Muscle of arm (tissue), 1 donor: ENCODE measurements at regions not wholly inside any gene's neighbourhood (a gene's known extent, or its start where the extent isn't known, plus 50 kb on each side); places are given as distances from the start of the nearest gene placed in this dataset.

ENCODE experiments used
- DNase-seq: peaks from one replicate; pipeline ENCODE4 v3.0.0-alpha.2; 2013

DNA sequence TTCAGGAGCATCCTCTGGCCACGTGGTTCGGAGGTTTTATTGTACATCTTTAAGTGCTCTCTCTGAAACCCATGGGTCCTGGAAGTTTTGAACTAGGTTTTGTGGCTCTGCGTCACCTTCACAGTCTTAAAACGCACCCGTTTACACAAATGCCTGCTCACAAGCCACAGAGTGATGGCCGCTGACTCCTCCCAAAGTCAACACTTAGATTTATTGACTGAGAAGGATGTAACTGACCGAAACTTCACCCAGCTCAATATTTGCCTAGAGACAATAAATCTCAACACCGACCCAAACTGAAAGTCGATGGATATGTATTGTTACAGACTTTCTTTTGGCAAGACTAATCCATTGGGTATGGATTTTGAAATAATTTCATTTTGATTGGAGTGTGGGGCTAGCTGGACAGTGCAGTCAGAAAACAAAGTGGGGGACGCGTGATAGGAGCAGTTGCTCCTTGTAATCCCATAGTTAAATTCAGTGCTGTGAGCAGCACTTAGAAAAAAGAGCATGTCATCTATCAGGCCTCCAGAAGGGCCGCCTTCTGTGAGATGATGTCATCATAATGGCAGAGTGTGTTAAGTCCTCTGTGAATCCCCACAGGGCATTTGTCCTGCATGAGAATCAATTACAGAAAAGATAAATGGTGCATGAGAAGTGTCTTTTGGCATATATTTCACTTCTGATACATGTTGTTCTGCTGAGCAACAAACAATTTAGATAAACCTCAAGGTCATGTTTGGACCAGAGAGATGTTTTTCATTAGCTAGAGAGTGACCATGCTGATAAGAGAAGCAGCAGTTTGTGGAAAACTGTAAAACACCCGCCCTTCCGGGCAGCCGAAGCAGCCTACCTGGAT lies 183.7 kb downstream of the INO80D start:
- no peak for DNase-seq

DNA sequence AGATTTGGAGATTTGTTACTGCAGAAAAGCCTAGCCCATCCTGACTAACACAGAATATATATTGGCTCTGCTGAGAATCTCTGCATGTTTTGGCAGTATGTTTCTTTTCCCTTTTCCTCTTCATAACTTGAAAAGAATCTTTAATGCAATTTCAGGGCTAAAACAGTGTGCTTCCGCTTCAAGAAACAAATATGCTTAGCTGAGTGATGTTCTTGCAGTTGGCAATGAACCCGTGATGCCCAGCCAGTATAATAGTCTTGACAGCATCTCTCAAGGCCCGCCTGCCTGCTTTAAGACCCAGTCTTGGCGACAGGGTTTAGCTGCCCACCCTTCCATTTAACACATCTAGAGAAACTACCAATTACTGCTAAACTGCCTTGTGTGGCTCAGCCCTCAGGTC lies 184.5 kb downstream of the INO80D start:
- no peak for DNase-seq

- no peak for DNase-seq
Observed at GRCh38 chr2:205898744-205899143, 187.2 kb downstream of the INO80D start.

GRCh38 chr2:205895981-205896655 lies 189.9 kb downstream of the INO80D start:
- DNase-seq, result no peak

- no peak for DNase-seq
Observed at GRCh38 chr2:205892665-205893259, 193.2 kb downstream of the INO80D start.

- no peak for DNase-seq
Observed at GRCh38 chr2:205892251-205892655, 193.7 kb downstream of the INO80D start.

GRCh38 chr2:205889114-205889513 lies 196.9 kb downstream of the INO80D start:
- no peak for DNase-seq

GRCh38 chr2:205887637-205888036 lies 198.3 kb downstream of the INO80D start:
- DNase-seq, result no peak

DNA sequence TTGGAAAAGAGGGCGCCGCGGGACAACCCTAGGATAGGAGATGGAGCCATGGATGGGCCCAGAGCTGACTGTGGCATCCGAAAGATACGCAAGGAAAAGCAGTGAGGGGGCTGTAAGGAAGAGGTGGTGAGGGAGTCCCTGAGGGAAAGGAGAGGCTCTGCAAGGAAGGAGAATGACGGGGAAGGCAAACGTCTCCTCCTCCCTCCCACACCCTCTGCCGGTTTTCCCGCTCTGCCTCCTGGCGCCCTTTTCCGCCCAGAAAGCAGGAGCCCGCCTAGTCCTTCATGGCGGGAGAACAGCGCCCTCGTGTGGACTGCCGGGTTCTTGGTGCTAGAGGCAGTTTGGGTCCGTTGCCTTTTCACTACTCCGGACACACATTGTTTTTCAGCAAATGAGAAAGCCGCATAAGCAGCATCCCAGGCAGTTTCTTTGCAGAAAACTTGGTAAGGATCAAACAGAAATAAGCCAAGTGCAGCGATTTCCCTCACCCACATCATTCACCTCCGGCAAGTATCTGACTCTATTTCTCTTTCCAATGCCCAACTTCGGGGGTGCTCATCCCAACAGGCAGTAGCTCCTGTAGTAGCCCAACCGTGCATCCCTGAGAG lies 200.4 kb downstream of the INO80D start:
- DNase-seq, result peak; percentile 59

- no peak for DNase-seq
Observed at GRCh38 chr2:205883965-205884364, 201.7 kb downstream of the NRP2 start.

- DNase-seq, result no peak
Observed at GRCh38 chr2:205882806-205883425, 200.6 kb downstream of the NRP2 start.

GRCh38 chr2:205880048-205880447 lies 197.7 kb downstream of the NRP2 start:
- no peak for DNase-seq

GRCh38 chr2:205878999-205879762 lies 196.9 kb downstream of the NRP2 start:
- no peak for DNase-seq

DNA sequence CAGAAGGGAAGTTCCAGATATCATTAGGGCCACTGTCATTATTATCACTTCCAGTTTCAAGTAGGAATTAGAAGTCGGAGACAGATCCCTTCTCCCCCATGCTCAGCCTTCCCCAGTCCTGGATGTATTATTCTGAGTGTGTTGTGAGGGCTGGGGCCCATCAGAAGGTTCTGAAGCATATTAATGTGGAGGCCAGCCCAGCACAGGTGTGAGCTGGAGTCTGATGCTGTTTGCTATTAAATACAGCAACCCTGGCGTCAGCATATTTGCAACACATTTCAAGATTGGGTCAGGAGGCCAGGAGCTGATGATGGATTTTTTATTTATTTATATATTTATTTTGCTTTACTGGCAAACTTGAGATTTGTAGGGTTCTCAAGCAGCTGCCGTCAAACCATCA lies 195.2 kb downstream of the NRP2 start:
- DNase-seq, result no peak

GRCh38 chr2:205876127-205876526 lies 193.8 kb downstream of the NRP2 start:
- no peak for DNase-seq

DNA sequence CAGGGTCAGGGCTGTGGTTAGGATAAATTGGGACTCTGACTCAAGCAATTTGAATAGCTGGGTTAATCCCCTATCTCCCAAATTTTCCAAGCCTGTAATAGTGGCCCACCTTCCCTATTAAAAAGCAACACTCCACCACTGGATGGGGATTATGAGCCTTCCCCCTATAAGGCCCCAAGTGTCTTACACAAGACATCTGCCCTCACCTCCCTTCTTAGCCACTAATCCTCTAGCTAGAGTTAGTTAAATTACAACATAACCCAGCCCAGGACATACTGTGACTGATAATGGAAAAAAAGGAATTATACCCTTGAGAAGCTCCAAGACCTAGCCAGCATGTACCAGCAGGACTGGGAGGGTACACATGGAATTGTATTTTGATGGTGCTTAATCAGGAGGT lies 190.4 kb downstream of the NRP2 start:
- DNase-seq, result no peak

DNA sequence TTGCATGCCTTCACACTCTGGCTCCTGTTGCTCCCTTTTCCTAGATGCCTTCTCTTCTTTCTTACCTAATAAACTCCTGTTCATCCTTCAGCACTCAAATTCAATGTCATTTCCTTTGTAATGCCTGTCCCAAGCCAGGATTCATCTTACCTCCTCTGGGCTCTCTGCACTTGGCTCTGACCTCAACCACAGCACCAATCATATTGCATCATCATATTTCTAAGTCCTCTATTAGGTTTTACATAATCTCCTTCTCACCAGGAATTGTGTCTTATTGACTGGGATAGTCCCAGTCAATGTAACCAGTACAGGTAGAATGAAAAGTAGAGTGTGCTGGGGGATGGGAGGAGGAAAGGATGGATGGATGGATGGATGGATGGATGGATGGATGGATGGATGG lies 187.1 kb downstream of the NRP2 start:
- DNase-seq, result no peak

DNA sequence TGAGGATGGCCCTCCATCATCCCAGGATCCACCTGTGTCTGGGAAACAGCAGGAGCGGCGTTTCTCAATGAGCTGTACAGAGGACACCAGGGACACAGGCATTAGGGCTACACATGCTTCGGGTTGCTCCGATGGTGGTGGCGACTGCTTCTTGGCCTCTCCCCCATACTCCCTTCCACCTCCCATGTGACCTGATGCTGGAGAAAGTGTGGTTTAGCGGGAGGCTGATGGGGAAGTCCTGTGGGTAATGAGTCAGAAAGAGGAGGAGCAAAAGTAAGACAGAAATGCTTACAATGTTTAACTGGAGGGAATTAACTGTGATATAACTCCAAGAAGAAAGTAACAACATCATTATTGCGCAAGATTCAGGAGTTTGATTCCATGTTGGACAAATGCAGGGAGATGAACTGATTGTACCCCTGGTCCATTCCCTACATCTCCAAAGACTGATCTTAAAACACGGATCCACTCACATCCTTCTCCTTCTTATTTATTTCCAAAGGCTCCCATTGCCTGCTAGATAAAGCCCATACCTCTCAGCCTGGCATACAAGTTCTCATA lies 186.6 kb downstream of the NRP2 start:
- DNase-seq, result no peak

DNA sequence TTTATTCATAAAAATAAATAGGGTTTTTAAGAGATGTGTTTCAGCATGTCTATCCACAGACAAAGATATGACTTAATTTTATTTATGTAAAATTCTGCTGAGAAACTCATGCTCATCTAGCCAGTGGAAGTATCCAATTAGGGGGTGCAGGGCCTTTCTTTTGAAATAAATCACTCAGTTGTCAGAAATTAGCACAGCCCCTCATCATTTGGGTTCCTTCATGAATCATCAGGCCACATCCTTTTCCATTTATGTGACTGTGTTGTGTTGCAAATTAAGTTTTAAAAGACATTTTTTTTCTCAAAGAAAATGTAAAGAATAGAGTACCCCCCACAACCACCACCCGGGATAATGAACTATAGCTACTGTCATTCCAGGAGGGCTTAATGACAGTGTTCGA lies 185.8 kb downstream of the NRP2 start:
- DNase-seq, result no peak

DNA sequence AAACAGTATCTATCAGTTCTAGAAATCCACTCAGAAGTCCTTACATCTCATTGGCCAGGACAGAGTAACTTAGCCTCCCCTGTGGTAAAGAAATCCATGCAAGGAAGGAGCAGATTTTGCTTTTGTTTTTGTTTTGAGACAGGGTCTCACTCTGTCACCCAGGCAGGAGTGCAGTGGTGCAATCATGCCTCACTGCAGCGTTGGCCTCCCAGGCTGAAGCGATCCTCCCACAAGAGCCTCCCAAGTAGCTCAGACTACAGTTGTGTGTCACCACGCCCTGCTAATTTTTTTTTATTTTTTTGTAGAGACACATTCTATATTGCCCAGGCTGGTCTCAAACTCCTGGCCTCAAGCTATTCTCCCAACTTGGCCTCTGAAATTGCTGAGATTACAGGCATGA lies 185.1 kb downstream of the NRP2 start:
- no peak for DNase-seq

- no peak for DNase-seq
Observed at GRCh38 chr2:205865905-205866441, 183.7 kb downstream of the NRP2 start.
